ENCODE measurements at regions not wholly inside any gene's neighbourhood (a gene's known extent, or its start where the extent isn't known, plus 50 kb on each side); places are given as distances from the start of the nearest gene placed in this dataset.

GRCh38 chr15:67892559-67893377 is 52.9 kb upstream of the RNU6-1 start:
- no peak for DNase-seq
- Mint-ChIP-seq H3K4me1 (ENCODE audit: low read depth) (peaks cover 5% of the 10 kb centered on the region), H3K27ac (no peak overlapping the region), H3K36me3 (ENCODE audit: low read depth) (no peaks in the 10 kb centered on the region), H3K9me3 (peaks cover 10% of the 10 kb centered on the region), H3K27me3 (peaks cover 17% of the 10 kb centered on the region), H3K4me3 (no peak overlapping the region)

GRCh38 chr15:67895237-67895636 is 55.4 kb upstream of the RNU6-1 start:
- DNase-seq = no peak
- no peaks in the 10 kb centered on the region for H3K36me3 Mint-ChIP-seq (ENCODE audit: low read depth)
- peaks cover 6% of the 10 kb centered on the region for H3K27me3 Mint-ChIP-seq

GRCh38 chr15:67897646-67898339 is 57.9 kb upstream of the RNU6-1 start:
- no peaks in the 10 kb centered on the region for H3K36me3 Mint-ChIP-seq (ENCODE audit: low read depth)
- peaks cover 3% of the 10 kb centered on the region for H3K9me3 Mint-ChIP-seq
- H3K4me3 Mint-ChIP-seq = no peak overlapping the region
- no peak for DNase-seq
- no peak overlapping the region for H3K27ac Mint-ChIP-seq
- no peaks in the 10 kb centered on the region for H3K27me3 Mint-ChIP-seq
- no peaks in the 10 kb centered on the region for H3K4me1 Mint-ChIP-seq (ENCODE audit: low read depth)

More at GRCh38 chr15:67895237-67895636, 55.4 kb upstream of the RNU6-1 start:
- Mint-ChIP-seq H3K27ac (no peak overlapping the region), H3K4me3 (no peak overlapping the region), H3K4me1 (ENCODE audit: low read depth) (no peaks in the 10 kb centered on the region), H3K9me3 (peaks cover 3% of the 10 kb centered on the region)

GRCh38 chr15:67899596-67900283 is 59.9 kb upstream of the RNU6-1 start:
- H3K9me3 Mint-ChIP-seq = peaks cover 2% of the 10 kb centered on the region
- no peaks in the 10 kb centered on the region for H3K36me3 Mint-ChIP-seq (ENCODE audit: low read depth)
- no peaks in the 10 kb centered on the region for H3K4me1 Mint-ChIP-seq (ENCODE audit: low read depth)
- no peak for DNase-seq
- no peaks in the 10 kb centered on the region for H3K27me3 Mint-ChIP-seq
- no peak overlapping the region for H3K27ac Mint-ChIP-seq
- no peak overlapping the region for H3K4me3 Mint-ChIP-seq

- Mint-ChIP-seq H3K27me3 (no peaks in the 10 kb centered on the region), H3K9me3 (no peaks in the 10 kb centered on the region), H3K27ac (no peak overlapping the region), H3K36me3 (ENCODE audit: low read depth) (no peaks in the 10 kb centered on the region), H3K4me1 (ENCODE audit: low read depth) (no peaks in the 10 kb centered on the region), H3K4me3 (no peak overlapping the region)
- no peak for DNase-seq
Observed at GRCh38 chr15:67900621-67901147, 60.8 kb upstream of the RNU6-1 start.

- Mint-ChIP-seq H3K4me3 (no peak overlapping the region), H3K27ac (no peak overlapping the region), H3K27me3 (peaks cover 2% of the 10 kb centered on the region), H3K9me3 (no peaks in the 10 kb centered on the region), H3K36me3 (ENCODE audit: low read depth) (no peaks in the 10 kb centered on the region), H3K4me1 (ENCODE audit: low read depth) (no peaks in the 10 kb centered on the region)
- no peak for DNase-seq
Observed at GRCh38 chr15:67901922-67902321, 62.1 kb upstream of the RNU6-1 start.

- Mint-ChIP-seq H3K27ac (no peak overlapping the region), H3K27me3 (peaks cover 5% of the 10 kb centered on the region), H3K9me3 (no peaks in the 10 kb centered on the region), H3K4me3 (no peak overlapping the region), H3K36me3 (ENCODE audit: low read depth) (no peaks in the 10 kb centered on the region), H3K4me1 (ENCODE audit: low read depth) (no peaks in the 10 kb centered on the region)
- no peak for DNase-seq
Observed at GRCh38 chr15:67902579-67903009, 62.7 kb upstream of the RNU6-1 start.

- H3K4me1 Mint-ChIP-seq (ENCODE audit: low read depth) = no peaks in the 10 kb centered on the region
- no peak overlapping the region for H3K4me3 Mint-ChIP-seq
- no peak for DNase-seq
- peaks cover 5% of the 10 kb centered on the region for H3K27me3 Mint-ChIP-seq
- no peak overlapping the region for H3K27ac Mint-ChIP-seq
- H3K9me3 Mint-ChIP-seq = no peaks in the 10 kb centered on the region
- H3K36me3 Mint-ChIP-seq (ENCODE audit: low read depth) = no peaks in the 10 kb centered on the region
Observed at GRCh38 chr15:67903708-67904107, 63.9 kb upstream of the RNU6-1 start.

- no peak overlapping the region for H3K27ac Mint-ChIP-seq
- peaks cover 4% of the 10 kb centered on the region for H3K9me3 Mint-ChIP-seq
- H3K27me3 Mint-ChIP-seq = peaks cover 11% of the 10 kb centered on the region
- DNase-seq = no peak
- H3K4me3 Mint-ChIP-seq = no peak overlapping the region
- no peaks in the 10 kb centered on the region for H3K36me3 Mint-ChIP-seq (ENCODE audit: low read depth)
- no peaks in the 10 kb centered on the region for H3K4me1 Mint-ChIP-seq (ENCODE audit: low read depth)
Observed at GRCh38 chr15:67905628-67906027, 65.8 kb upstream of the RNU6-1 start.

- H3K27ac Mint-ChIP-seq = no peak overlapping the region
- peaks cover 4% of the 10 kb centered on the region for H3K9me3 Mint-ChIP-seq
- no peak for DNase-seq
- H3K27me3 Mint-ChIP-seq = peaks cover 11% of the 10 kb centered on the region
- no peaks in the 10 kb centered on the region for H3K36me3 Mint-ChIP-seq (ENCODE audit: low read depth)
- no peak overlapping the region for H3K4me3 Mint-ChIP-seq
- H3K4me1 Mint-ChIP-seq (ENCODE audit: low read depth) = no peaks in the 10 kb centered on the region
Observed at GRCh38 chr15:67906382-67906781, 66.5 kb upstream of the RNU6-1 start.

- DNase-seq = no peak
- peaks cover 11% of the 10 kb centered on the region for H3K27me3 Mint-ChIP-seq
- no peaks in the 10 kb centered on the region for H3K36me3 Mint-ChIP-seq (ENCODE audit: low read depth)
- no peak overlapping the region for H3K4me3 Mint-ChIP-seq
- no peak overlapping the region for H3K27ac Mint-ChIP-seq
- peaks cover 4% of the 10 kb centered on the region for H3K9me3 Mint-ChIP-seq
- peaks cover 2% of the 10 kb centered on the region for H3K4me1 Mint-ChIP-seq (ENCODE audit: low read depth)
Observed at GRCh38 chr15:67907184-67907723, 67.4 kb upstream of the RNU6-1 start.

GRCh38 chr15:67908756-67909155 is 68.9 kb upstream of the RNU6-1 start:
- Mint-ChIP-seq H3K9me3 (peaks cover 4% of the 10 kb centered on the region), H3K27me3 (peaks cover 13% of the 10 kb centered on the region)

GRCh38 chr15:67911727-67912126 is 71.9 kb upstream of the RNU6-1 start:
- Mint-ChIP-seq H3K36me3 (ENCODE audit: low read depth) (no peaks in the 10 kb centered on the region), H3K27me3 (peaks cover 14% of the 10 kb centered on the region), H3K9me3 (peaks cover 4% of the 10 kb centered on the region), H3K27ac (no peak overlapping the region), H3K4me3 (no peak overlapping the region), H3K4me1 (ENCODE audit: low read depth) (peaks cover 2% of the 10 kb centered on the region)
- no peak for DNase-seq

More at GRCh38 chr15:67908756-67909155, 68.9 kb upstream of the RNU6-1 start:
- H3K4me1 Mint-ChIP-seq (ENCODE audit: low read depth) = peaks cover 2% of the 10 kb centered on the region
- no peak overlapping the region for H3K4me3 Mint-ChIP-seq
- no peak overlapping the region for H3K27ac Mint-ChIP-seq
- no peak for DNase-seq
- H3K36me3 Mint-ChIP-seq (ENCODE audit: low read depth) = no peaks in the 10 kb centered on the region

- DNase-seq = no peak
- H3K36me3 Mint-ChIP-seq (ENCODE audit: low read depth) = no peaks in the 10 kb centered on the region
- H3K4me1 Mint-ChIP-seq (ENCODE audit: low read depth) = peaks cover 2% of the 10 kb centered on the region
- peaks cover 8% of the 10 kb centered on the region for H3K9me3 Mint-ChIP-seq
- no peak overlapping the region for H3K4me3 Mint-ChIP-seq
- peaks cover 6% of the 10 kb centered on the region for H3K27me3 Mint-ChIP-seq
- no peak overlapping the region for H3K27ac Mint-ChIP-seq
Observed at GRCh38 chr15:67914028-67914427, 74.2 kb upstream of the RNU6-1 start.
